MCF 10A (cell line): ENCODE measurements at regions not wholly inside any gene's neighbourhood (a gene's known extent, or its start where the extent isn't known, plus 50 kb on each side); places are given as distances from the start of the nearest gene placed in this dataset.

Source experiments
- BruUV-seq: library from RNA; stranded (reverse); fragments of 400-500 nt; replicated peaks from 2 replicates; lab custom pipeline; 2021; lab: Mats Ljungman, UMichigan
- CTCF ChIA-PET: fragments of 300-600 bp; sonication (Branson Sonifier 250); formaldehyde crosslinking; extraction: SDS; loops from one replicate; lab custom pipeline; 2021; ENCODE audit warnings: antibody characterized with exemption, inconsistent platforms; lab: Yijun Ruan, JAX
- POLR2A ChIA-PET: fragments of 300-600, 350-650 bp; sonication (Branson Sonifier 250); formaldehyde crosslinking; extraction: SDS; loops from one replicate; lab custom pipeline; 2020; ENCODE audit warnings: antibody characterized with exemption, inconsistent platforms; lab: Yijun Ruan, JAX
- DNase-seq: peaks from one replicate; pipeline ENCODE4 v3.0.0-alpha.2; 2018; ENCODE audit not compliant: unreplicated experiment
- H3K27ac Mint-ChIP-seq: one replicate; pipeline ENCODE4 v1.8.0; 2022; ENCODE audit warnings: mild to moderate bottlenecking, low read depth, mixed read lengths; ENCODE audit not compliant: unreplicated experiment
- H3K27me3 Mint-ChIP-seq: one replicate; pipeline ENCODE4 v1.8.0; 2022; ENCODE audit warnings: mixed read lengths; ENCODE audit not compliant: insufficient read depth, unreplicated experiment
- H3K36me3 Mint-ChIP-seq: one replicate; pipeline ENCODE4 v1.8.0; 2022; ENCODE audit warnings: mild to moderate bottlenecking, moderate library complexity, mixed read lengths; ENCODE audit not compliant: insufficient read depth, unreplicated experiment
- H3K4me1 Mint-ChIP-seq: one replicate; pipeline ENCODE4 v1.8.0; 2022; ENCODE audit warnings: mixed read lengths; ENCODE audit not compliant: insufficient read depth, unreplicated experiment
- H3K4me3 Mint-ChIP-seq: one replicate; pipeline ENCODE4 v1.8.0; 2022; ENCODE audit warnings: mild to moderate bottlenecking, moderate library complexity, mixed read lengths; ENCODE audit not compliant: unreplicated experiment
- H3K9me3 Mint-ChIP-seq: one replicate; pipeline ENCODE4 v1.8.0; 2022; ENCODE audit warnings: mixed read lengths; ENCODE audit not compliant: unreplicated experiment
- intact Hi-C: fragments of 100-400 bp; cut with micrococcal nuclease; formaldehyde crosslinking; loops from 2 replicates; pipeline ENCODE4 v1.14.1; 2022
- TF ChIP-seq, protein P1 (sequence below): fragments of 200-600 bp; IDR thresholded peaks from one replicate; pipeline ENCODE4 v1.8.0; 2022; ENCODE audit warnings: antibody characterized with exemption, mild to moderate bottlenecking; ENCODE audit not compliant: unreplicated experiment

DNA sequence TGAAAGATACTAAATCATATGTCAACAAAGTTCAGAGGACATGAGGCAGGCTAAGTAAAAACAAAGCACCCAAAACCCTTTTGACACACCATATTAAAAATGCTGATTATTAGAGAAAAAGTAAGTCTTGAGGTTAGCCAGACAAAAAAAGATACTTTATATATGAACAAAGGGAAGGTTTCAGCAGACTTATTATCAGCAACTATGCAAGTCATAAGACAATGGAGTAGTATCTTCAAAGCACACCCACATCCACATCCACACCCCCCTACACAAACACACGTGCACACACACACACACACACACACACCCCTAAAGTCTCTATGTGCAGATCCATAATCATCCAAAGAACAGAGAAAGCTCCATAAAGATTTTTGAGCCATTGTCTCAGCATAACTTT lies 1373.9 kb upstream of the CELF2 start:
- H3K27me3 Mint-ChIP-seq: no peaks in the 10 kb centered on the region
- ChIA-PET CTCF (interaction anchor here (0.6 kb wide), 1 partner anchor 157 kb away, joined by 5 read pairs; no protein-coding TSS in a partner anchor), POLR2A (no interaction called here)
- TF ChIP-seq, protein P1, sequence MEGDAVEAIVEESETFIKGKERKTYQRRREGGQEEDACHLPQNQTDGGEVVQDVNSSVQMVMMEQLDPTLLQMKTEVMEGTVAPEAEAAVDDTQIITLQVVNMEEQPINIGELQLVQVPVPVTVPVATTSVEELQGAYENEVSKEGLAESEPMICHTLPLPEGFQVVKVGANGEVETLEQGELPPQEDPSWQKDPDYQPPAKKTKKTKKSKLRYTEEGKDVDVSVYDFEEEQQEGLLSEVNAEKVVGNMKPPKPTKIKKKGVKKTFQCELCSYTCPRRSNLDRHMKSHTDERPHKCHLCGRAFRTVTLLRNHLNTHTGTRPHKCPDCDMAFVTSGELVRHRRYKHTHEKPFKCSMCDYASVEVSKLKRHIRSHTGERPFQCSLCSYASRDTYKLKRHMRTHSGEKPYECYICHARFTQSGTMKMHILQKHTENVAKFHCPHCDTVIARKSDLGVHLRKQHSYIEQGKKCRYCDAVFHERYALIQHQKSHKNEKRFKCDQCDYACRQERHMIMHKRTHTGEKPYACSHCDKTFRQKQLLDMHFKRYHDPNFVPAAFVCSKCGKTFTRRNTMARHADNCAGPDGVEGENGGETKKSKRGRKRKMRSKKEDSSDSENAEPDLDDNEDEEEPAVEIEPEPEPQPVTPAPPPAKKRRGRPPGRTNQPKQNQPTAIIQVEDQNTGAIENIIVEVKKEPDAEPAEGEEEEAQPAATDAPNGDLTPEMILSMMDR: no peak
- H3K4me1 Mint-ChIP-seq: no peaks in the 10 kb centered on the region
- no peak overlapping the region for H3K4me3 Mint-ChIP-seq
- H3K27ac Mint-ChIP-seq: no peak overlapping the region
- DNase-seq: no peak
- no peaks in the 10 kb centered on the region for H3K36me3 Mint-ChIP-seq
- BruUV-seq: no TSS peak
- peaks cover 35% of the 10 kb centered on the region for H3K9me3 Mint-ChIP-seq
- intact Hi-C loops: no loop called here

DNA sequence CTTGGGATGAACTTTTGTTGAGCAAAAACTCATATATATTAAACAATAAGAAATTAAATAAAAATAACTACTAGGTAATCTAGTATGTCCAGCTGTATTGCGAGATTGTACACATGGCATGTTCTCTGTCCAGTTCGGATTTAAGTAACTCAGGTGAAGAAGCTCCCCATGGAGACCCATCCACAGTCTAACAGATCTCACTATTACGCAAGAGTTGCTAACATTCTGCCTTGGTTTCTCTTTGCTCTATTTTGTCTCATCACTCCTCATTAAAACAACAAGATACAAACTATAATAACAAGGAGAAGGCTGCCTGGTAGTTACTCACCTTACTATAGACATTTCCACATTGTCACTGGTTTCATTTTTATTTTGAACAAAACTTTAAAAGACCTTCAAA lies 1372.3 kb upstream of the CELF2 start:
- H3K4me1 Mint-ChIP-seq: no peaks in the 10 kb centered on the region
- DNase-seq: no peak
- POLR2A ChIA-PET: no interaction called here
- intact Hi-C loops: no loop called here
- no peaks in the 10 kb centered on the region for H3K27me3 Mint-ChIP-seq
- TF ChIP-seq, protein P1: no peak
- H3K9me3 Mint-ChIP-seq: peaks cover 35% of the 10 kb centered on the region
- no TSS peak for BruUV-seq
- CTCF ChIA-PET: no interaction called here
- H3K4me3 Mint-ChIP-seq: no peak overlapping the region
- H3K36me3 Mint-ChIP-seq: no peaks in the 10 kb centered on the region
- H3K27ac Mint-ChIP-seq: no peak overlapping the region

DNA sequence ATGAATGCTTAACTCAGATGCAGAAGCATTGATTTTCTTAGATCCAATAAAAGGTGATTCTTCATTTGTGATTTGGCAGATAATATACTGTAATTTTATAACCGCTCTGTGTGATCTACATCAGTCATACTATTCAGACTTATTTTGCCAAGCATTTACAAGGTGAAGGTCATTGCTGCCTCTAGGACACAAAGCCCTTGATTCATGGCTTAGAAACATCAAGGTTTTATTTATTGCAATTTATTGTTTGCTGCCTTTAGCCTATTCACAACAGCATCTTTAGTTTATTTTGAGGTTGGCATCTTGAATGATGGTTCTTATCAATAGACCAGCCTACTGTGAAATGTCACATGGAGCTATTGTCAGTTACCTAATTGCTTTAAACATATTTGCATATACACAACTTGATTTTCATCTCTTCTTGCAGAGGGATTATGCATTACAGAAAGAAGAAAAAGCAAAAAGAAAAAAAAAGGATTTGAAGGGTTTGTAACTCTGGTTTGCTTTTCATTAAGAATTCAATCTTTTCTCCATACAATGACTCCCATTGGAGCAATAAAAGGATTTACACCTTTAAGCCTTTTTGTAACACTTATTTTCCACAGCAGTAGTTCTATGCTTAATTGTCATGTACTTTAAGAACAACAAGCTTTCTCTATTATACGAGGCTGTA lies 1371.6 kb upstream of the CELF2 start:
- TF ChIP-seq, protein P1: no peak
- no peak for DNase-seq
- H3K27me3 Mint-ChIP-seq: no peaks in the 10 kb centered on the region
- no peak overlapping the region for H3K27ac Mint-ChIP-seq
- no peaks in the 10 kb centered on the region for H3K36me3 Mint-ChIP-seq
- no peaks in the 10 kb centered on the region for H3K4me1 Mint-ChIP-seq
- no peak overlapping the region for H3K4me3 Mint-ChIP-seq
- BruUV-seq: no TSS peak
- H3K9me3 Mint-ChIP-seq: peaks cover 35% of the 10 kb centered on the region
- intact Hi-C loops: no loop called here
- POLR2A ChIA-PET: no interaction called here
- CTCF ChIA-PET: interaction anchor here (0.7 kb wide), 1 partner anchor 1819 kb away, joined by 4 read pairs; no protein-coding TSS in a partner anchor

DNA sequence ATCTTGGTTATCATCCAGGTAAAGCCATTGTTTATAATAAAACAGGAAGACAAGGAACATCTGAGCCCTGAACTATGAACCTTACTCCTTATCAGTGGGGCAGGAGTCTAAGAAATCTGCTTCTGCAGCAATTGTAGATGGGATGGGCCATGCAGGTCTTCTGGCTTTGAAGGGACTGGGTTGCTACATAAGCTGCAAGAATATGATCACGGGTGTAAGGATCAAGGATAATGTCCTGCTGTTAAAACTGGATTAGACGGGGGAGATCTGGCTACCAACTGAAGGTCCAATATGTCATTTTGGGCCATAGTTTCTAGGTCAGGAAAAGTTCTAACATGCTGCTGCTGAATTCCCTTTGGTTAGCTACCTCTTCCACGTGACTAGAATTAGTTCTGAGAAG lies 1363.4 kb upstream of the CELF2 start:
- intact Hi-C loops: no loop called here
- no peaks in the 10 kb centered on the region for H3K36me3 Mint-ChIP-seq
- no TSS peak for BruUV-seq

More for the DNA sequence above, 1363.4 kb upstream of the CELF2 start:
- no peak overlapping the region for H3K27ac Mint-ChIP-seq
- peaks cover 6% of the 10 kb centered on the region for H3K9me3 Mint-ChIP-seq
- ChIA-PET POLR2A (no interaction called here), CTCF (no interaction called here)
- H3K4me3 Mint-ChIP-seq: no peak overlapping the region
- no peaks in the 10 kb centered on the region for H3K27me3 Mint-ChIP-seq
- TF ChIP-seq, protein P1: no peak
- no peak for DNase-seq
- H3K4me1 Mint-ChIP-seq: no peaks in the 10 kb centered on the region
